Stimulated activated CD8-positive, alpha-beta memory T cell treated with anti-CD3 and anti-CD28 coated beads, Interleukin-2, amount 100 ng/mL, for 48 hours (primary cell): ENCODE measurements at regions not wholly inside any gene's neighbourhood (a gene's known extent, or its start where the extent isn't known, plus 50 kb on each side); places are given as distances from the start of the nearest gene placed in this dataset.
"Not testable (repeated sequence)": the region's sequence is repeated elsewhere in the genome, so short reads cannot be mapped to it uniquely, and the experiment has no call there.

Experiments used
- DNase-seq, 2 donors: peaks; one replicate each; pipeline ENCODE4 v3.0.0-alpha.2; 2020; ENCODE audit warnings: low read depth in 2 of 2

GRCh38 chr14:43169722-43170121 is 1337.4 kb downstream of the FSCB start:
- DNase-seq, result no peak

- DNase-seq, result no peak
Measured at GRCh38 chr14:43168371-43168925, 1338.6 kb downstream of the FSCB start.

- no peak for DNase-seq
Measured at GRCh38 chr14:43166163-43166562, 1340.9 kb downstream of the FSCB start.

- no peak for DNase-seq
Measured at GRCh38 chr14:43165651-43166050, 1341.4 kb downstream of the FSCB start.

- DNase-seq, result no peak
Measured at GRCh38 chr14:43161477-43161876, 1345.6 kb downstream of the FSCB start.

- DNase-seq, result no peak
Measured at GRCh38 chr14:43157661-43158060, 1349.4 kb downstream of the FSCB start.

GRCh38 chr14:43155924-43156323 is 1351.2 kb downstream of the FSCB start:
- DNase-seq, result no peak

GRCh38 chr14:43155258-43155657 is 1351.8 kb downstream of the FSCB start:
- no peak for DNase-seq

GRCh38 chr14:43147485-43147884 is 1359.6 kb downstream of the FSCB start:
- DNase-seq, result no peak

- DNase-seq, result no peak
Measured at GRCh38 chr14:43145361-43145760, 1361.7 kb downstream of the FSCB start.

GRCh38 chr14:43143106-43143505 is 1364.0 kb downstream of the FSCB start:
- no peak for DNase-seq

GRCh38 chr14:43141636-43142191 is 1365.4 kb downstream of the FSCB start:
- no peak for DNase-seq

- no peak for DNase-seq
Measured at GRCh38 chr14:43140453-43140852, 1366.6 kb downstream of the FSCB start.

GRCh38 chr14:43135877-43136411 is 1371.1 kb downstream of the FSCB start:
- no peak for DNase-seq

- DNase-seq, result no peak
Measured at GRCh38 chr14:43132441-43132840, 1374.6 kb downstream of the FSCB start.

GRCh38 chr14:43128429-43128828 is 1378.7 kb downstream of the FSCB start:
- DNase-seq, result not testable (repeated sequence)

GRCh38 chr14:43127874-43128273 is 1379.2 kb downstream of the FSCB start:
- not testable (repeated sequence) for DNase-seq

- no peak for DNase-seq
Measured at GRCh38 chr14:43123544-43123943, 1383.5 kb downstream of the FSCB start.

GRCh38 chr14:43119672-43120071 is 1387.4 kb downstream of the FSCB start:
- no peak for DNase-seq

- no peak for DNase-seq
Measured at GRCh38 chr14:43116341-43116740, 1390.7 kb downstream of the FSCB start.

GRCh38 chr14:43105305-43105704 is 1401.8 kb downstream of the FSCB start:
- no peak for DNase-seq

- DNase-seq, result no peak
Measured at GRCh38 chr14:43090380-43090779, 1416.7 kb downstream of the FSCB start.

- no peak for DNase-seq
Measured at GRCh38 chr14:43087666-43088065, 1419.4 kb downstream of the FSCB start.

GRCh38 chr14:43085819-43086218 is 1421.3 kb downstream of the FSCB start:
- no peak for DNase-seq
